Activated T-helper 1 cell treated with Interleukin-2 at 50 U/mL for 16 hours (primary cell): ENCODE measurements at regions not wholly inside any gene's neighbourhood (a gene's known extent, or its start where the extent isn't known, plus 50 kb on each side); places are given as distances from the start of the nearest gene placed in this dataset.
"Not testable (repeated sequence)": the region's sequence is repeated elsewhere in the genome, so short reads cannot be mapped to it uniquely, and the experiment has no call there.

Experiments
- DNase-seq: peaks from one replicate; pipeline ENCODE4 v3.0.0-alpha.2; 2020; ENCODE audit warnings: low read depth

DNA sequence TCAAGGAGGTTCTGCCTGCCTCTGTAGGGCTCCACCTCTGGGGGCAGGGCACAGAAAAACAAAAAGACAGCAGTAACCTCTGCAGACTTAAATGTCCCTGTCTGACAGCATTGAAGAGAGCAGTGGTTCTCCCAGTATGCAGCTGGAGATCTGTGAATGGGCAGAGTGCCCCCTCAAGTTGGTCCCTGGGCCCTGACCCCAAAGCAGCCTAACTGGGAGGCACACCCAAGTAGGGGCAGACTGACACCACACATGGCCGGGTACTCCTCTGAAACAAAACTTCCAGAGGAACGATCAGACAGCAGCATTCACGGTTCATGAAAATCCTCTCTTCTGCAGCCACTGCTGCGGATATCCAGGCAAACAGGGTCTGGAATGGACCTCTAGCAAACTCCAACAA lies 409.2 kb downstream of the ALG10 start:
- not testable (repeated sequence) for DNase-seq
